ENCODE measurements at regions not wholly inside any gene's neighbourhood (a gene's known extent, or its start where the extent isn't known, plus 50 kb on each side); places are given as distances from the start of the nearest gene placed in this dataset.

DNA sequence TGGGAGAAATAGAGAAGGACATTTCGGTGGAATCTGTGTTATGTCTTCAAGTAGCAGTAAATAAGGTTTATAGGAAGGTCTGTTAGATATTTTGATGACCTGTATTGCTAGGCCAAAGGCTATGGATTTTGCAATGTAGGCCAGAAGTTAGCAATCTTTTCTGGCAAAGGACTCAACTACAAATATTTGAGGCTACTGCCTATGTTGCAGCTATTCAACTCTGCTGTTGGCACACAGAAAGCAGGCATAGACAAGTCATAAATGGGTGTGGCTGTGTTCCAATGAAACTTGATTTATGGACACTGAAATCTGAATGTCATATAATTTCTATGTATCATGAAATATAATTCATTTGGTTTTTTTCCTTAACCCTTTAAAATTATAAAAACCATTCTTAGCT lies 438.7 kb upstream of the C2CD4B start (continued):
- TF ChIP-seq TP53 (CRISPR knock-in tag; IDR thresholded peaks at IDR 0.05) (no peak), FOXP1 (CRISPR knock-in tag; IDR thresholded peaks at IDR 0.05; ENCODE audit: borderline replicate concordance) (no peak), FOXJ3 (CRISPR knock-in tag; IDR thresholded peaks at IDR 0.05; ENCODE audit: borderline replicate concordance) (no peak)
- TF ChIP-seq, protein P1, sequence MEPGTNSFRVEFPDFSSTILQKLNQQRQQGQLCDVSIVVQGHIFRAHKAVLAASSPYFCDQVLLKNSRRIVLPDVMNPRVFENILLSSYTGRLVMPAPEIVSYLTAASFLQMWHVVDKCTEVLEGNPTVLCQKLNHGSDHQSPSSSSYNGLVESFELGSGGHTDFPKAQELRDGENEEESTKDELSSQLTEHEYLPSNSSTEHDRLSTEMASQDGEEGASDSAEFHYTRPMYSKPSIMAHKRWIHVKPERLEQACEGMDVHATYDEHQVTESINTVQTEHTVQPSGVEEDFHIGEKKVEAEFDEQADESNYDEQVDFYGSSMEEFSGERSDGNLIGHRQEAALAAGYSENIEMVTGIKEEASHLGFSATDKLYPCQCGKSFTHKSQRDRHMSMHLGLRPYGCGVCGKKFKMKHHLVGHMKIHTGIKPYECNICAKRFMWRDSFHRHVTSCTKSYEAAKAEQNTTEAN (CRISPR knock-in tag; IDR thresholded peaks at IDR 0.05), result no peak

- no peak for DNase-seq (ENCODE audit: low spot score)
- no peaks in the 10 kb centered on the region for H3K36me3 Mint-ChIP-seq
- CTCF ChIA-PET, result interaction anchor here (0.6 to 1.9 kb wide), 2 partner anchors 32 to 1746 kb away, joined by 3 to 4 read pairs; no protein-coding TSS in a partner anchor
- ATAC-seq, result no peak
- no peak overlapping the region for H3K4me3 Mint-ChIP-seq
- POLR2A ChIA-PET, result no interaction called here
- no peaks in the 10 kb centered on the region for H3K27me3 Mint-ChIP-seq (ENCODE audit: low read depth)
- no peaks in the 10 kb centered on the region for H3K9me3 Mint-ChIP-seq
- no peak overlapping the region for H3K27ac Mint-ChIP-seq
- peaks cover 5% of the 10 kb centered on the region for H3K4me1 Mint-ChIP-seq
- TF ChIP-seq, protein P2, sequence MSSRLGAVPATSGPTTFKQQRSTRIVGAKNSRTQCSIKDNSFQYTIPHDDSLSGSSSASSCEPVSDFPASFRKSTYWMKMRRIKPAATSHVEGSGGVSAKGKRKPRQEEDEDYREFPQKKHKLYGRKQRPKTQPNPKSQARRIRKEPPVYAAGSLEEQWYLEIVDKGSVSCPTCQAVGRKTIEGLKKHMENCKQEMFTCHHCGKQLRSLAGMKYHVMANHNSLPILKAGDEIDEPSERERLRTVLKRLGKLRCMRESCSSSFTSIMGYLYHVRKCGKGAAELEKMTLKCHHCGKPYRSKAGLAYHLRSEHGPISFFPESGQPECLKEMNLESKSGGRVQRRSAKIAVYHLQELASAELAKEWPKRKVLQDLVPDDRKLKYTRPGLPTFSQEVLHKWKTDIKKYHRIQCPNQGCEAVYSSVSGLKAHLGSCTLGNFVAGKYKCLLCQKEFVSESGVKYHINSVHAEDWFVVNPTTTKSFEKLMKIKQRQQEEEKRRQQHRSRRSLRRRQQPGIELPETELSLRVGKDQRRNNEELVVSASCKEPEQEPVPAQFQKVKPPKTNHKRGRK (CRISPR knock-in tag; IDR thresholded peaks at IDR 0.05; ENCODE audit: borderline replicate concordance), result no peak
- TF ChIP-seq NR2C2 (CRISPR knock-in tag; IDR thresholded peaks at IDR 0.05) (no peak), CBFB (CRISPR knock-in tag; IDR thresholded peaks at IDR 0.05; ENCODE audit: low read depth) (no peak), GTF2I (CRISPR knock-in tag; conservative IDR thresholded peaks at IDR 0.05) (no peak), PRRX2 (CRISPR knock-in tag; IDR thresholded peaks at IDR 0.05) (no peak), SP1 (CRISPR knock-in tag; conservative IDR thresholded peaks at IDR 0.05) (no peak), NFYB (CRISPR knock-in tag; conservative IDR thresholded peaks at IDR 0.05; ENCODE audit: low read depth) (no peak), ZMAT4 (CRISPR knock-in tag; IDR thresholded peaks at IDR 0.05) (no peak)
- TF ChIP-seq, protein P3, sequence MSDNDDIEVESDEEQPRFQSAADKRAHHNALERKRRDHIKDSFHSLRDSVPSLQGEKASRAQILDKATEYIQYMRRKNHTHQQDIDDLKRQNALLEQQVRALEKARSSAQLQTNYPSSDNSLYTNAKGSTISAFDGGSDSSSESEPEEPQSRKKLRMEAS (CRISPR knock-in tag; IDR thresholded peaks at IDR 0.05), result no peak
- TF ChIP-seq, protein P4, sequence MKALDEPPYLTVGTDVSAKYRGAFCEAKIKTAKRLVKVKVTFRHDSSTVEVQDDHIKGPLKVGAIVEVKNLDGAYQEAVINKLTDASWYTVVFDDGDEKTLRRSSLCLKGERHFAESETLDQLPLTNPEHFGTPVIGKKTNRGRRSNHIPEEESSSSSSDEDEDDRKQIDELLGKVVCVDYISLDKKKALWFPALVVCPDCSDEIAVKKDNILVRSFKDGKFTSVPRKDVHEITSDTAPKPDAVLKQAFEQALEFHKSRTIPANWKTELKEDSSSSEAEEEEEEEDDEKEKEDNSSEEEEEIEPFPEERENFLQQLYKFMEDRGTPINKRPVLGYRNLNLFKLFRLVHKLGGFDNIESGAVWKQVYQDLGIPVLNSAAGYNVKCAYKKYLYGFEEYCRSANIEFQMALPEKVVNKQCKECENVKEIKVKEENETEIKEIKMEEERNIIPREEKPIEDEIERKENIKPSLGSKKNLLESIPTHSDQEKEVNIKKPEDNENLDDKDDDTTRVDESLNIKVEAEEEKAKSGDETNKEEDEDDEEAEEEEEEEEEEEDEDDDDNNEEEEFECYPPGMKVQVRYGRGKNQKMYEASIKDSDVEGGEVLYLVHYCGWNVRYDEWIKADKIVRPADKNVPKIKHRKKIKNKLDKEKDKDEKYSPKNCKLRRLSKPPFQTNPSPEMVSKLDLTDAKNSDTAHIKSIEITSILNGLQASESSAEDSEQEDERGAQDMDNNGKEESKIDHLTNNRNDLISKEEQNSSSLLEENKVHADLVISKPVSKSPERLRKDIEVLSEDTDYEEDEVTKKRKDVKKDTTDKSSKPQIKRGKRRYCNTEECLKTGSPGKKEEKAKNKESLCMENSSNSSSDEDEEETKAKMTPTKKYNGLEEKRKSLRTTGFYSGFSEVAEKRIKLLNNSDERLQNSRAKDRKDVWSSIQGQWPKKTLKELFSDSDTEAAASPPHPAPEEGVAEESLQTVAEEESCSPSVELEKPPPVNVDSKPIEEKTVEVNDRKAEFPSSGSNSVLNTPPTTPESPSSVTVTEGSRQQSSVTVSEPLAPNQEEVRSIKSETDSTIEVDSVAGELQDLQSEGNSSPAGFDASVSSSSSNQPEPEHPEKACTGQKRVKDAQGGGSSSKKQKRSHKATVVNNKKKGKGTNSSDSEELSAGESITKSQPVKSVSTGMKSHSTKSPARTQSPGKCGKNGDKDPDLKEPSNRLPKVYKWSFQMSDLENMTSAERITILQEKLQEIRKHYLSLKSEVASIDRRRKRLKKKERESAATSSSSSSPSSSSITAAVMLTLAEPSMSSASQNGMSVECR (CRISPR knock-in tag; IDR thresholded peaks at IDR 0.05; ENCODE audit: borderline replicate concordance), result no peak
- TF ChIP-seq, protein P5, sequence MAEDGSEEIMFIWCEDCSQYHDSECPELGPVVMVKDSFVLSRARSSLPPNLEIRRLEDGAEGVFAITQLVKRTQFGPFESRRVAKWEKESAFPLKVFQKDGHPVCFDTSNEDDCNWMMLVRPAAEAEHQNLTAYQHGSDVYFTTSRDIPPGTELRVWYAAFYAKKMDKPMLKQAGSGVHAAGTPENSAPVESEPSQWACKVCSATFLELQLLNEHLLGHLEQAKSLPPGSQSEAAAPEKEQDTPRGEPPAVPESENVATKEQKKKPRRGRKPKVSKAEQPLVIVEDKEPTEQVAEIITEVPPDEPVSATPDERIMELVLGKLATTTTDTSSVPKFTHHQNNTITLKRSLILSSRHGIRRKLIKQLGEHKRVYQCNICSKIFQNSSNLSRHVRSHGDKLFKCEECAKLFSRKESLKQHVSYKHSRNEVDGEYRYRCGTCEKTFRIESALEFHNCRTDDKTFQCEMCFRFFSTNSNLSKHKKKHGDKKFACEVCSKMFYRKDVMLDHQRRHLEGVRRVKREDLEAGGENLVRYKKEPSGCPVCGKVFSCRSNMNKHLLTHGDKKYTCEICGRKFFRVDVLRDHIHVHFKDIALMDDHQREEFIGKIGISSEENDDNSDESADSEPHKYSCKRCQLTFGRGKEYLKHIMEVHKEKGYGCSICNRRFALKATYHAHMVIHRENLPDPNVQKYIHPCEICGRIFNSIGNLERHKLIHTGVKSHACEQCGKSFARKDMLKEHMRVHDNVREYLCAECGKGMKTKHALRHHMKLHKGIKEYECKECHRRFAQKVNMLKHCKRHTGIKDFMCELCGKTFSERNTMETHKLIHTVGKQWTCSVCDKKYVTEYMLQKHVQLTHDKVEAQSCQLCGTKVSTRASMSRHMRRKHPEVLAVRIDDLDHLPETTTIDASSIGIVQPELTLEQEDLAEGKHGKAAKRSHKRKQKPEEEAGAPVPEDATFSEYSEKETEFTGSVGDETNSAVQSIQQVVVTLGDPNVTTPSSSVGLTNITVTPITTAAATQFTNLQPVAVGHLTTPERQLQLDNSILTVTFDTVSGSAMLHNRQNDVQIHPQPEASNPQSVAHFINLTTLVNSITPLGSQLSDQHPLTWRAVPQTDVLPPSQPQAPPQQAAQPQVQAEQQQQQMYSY (CRISPR knock-in tag; IDR thresholded peaks at IDR 0.05), result no peak
- TF ChIP-seq, protein P6, sequence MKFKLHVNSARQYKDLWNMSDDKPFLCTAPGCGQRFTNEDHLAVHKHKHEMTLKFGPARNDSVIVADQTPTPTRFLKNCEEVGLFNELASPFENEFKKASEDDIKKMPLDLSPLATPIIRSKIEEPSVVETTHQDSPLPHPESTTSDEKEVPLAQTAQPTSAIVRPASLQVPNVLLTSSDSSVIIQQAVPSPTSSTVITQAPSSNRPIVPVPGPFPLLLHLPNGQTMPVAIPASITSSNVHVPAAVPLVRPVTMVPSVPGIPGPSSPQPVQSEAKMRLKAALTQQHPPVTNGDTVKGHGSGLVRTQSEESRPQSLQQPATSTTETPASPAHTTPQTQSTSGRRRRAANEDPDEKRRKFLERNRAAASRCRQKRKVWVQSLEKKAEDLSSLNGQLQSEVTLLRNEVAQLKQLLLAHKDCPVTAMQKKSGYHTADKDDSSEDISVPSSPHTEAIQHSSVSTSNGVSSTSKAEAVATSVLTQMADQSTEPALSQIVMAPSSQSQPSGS (CRISPR knock-in tag; IDR thresholded peaks at IDR 0.05; ENCODE audit: borderline replicate concordance, low read depth), result no peak
- TF ChIP-seq, protein P7, sequence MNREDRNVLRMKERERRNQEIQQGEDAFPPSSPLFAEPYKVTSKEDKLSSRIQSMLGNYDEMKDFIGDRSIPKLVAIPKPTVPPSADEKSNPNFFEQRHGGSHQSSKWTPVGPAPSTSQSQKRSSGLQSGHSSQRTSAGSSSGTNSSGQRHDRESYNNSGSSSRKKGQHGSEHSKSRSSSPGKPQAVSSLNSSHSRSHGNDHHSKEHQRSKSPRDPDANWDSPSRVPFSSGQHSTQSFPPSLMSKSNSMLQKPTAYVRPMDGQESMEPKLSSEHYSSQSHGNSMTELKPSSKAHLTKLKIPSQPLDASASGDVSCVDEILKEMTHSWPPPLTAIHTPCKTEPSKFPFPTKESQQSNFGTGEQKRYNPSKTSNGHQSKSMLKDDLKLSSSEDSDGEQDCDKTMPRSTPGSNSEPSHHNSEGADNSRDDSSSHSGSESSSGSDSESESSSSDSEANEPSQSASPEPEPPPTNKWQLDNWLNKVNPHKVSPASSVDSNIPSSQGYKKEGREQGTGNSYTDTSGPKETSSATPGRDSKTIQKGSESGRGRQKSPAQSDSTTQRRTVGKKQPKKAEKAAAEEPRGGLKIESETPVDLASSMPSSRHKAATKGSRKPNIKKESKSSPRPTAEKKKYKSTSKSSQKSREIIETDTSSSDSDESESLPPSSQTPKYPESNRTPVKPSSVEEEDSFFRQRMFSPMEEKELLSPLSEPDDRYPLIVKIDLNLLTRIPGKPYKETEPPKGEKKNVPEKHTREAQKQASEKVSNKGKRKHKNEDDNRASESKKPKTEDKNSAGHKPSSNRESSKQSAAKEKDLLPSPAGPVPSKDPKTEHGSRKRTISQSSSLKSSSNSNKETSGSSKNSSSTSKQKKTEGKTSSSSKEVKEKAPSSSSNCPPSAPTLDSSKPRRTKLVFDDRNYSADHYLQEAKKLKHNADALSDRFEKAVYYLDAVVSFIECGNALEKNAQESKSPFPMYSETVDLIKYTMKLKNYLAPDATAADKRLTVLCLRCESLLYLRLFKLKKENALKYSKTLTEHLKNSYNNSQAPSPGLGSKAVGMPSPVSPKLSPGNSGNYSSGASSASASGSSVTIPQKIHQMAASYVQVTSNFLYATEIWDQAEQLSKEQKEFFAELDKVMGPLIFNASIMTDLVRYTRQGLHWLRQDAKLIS (CRISPR knock-in tag; IDR thresholded peaks at IDR 0.05; ENCODE audit: borderline replicate concordance), result no peak
These were observed 437.3 kb upstream of the TPM1 start for GRCh38 chr15:62605282-62605681.
